Keratinocyte (primary cell): ENCODE measurements at regions not wholly inside any gene's neighbourhood (a gene's known extent, or its start where the extent isn't known, plus 50 kb on each side); places are given as distances from the start of the nearest gene placed in this dataset.

ENCODE experiments used
- DNase-seq: peaks from one replicate; pipeline ENCODE4 v3.0.0-alpha.2; 2011; ENCODE audit warnings: low read depth, missing footprints, low spot score
- FAIRE-seq: peaks from 2 replicates; lab custom pipeline; 2011; peaks lifted over from hg19 to GRCh38; lab: Jason Lieb, UNC
- H2AFZ ChIP-seq: 2 replicates; pipeline ENCODE4 v1.6.0; 2012; ENCODE audit warnings: low read length, control low read depth, inconsistent platforms; ENCODE audit not compliant: control insufficient read depth
- H3K27ac ChIP-seq: 2 replicates; pipeline ENCODE4 v1.5.1; 2011; ENCODE audit warnings: low read length; ENCODE audit not compliant: control insufficient read depth, insufficient read depth
- H3K27me3 ChIP-seq: 3 replicates; pipeline ENCODE4 v1.6.0; 2011; ENCODE audit warnings: low read length; ENCODE audit not compliant: control insufficient read depth, insufficient read depth; ENCODE audit errors: extremely low read depth
- H3K36me3 ChIP-seq, 2 experiments: 2 replicates in 1 of 2; 3 replicates in 1 of 2; pipeline ENCODE4 v1.5.1; 2011; ENCODE audit warnings: low read length in 2 of 2, mild to moderate bottlenecking in 1 of 2; ENCODE audit not compliant: control insufficient read depth in 2 of 2, insufficient read depth in 2 of 2; ENCODE audit errors: extremely low read depth in 1 of 2
- H3K4me1 ChIP-seq: 3 replicates; pipeline ENCODE4 v1.5.1; 2011; ENCODE audit warnings: low read length; ENCODE audit not compliant: control insufficient read depth, insufficient read depth; ENCODE audit errors: extremely low read depth
- H3K4me2 ChIP-seq: 3 replicates; pipeline ENCODE4 v1.6.0; 2011; ENCODE audit warnings: low read depth, low read length; ENCODE audit not compliant: control insufficient read depth, insufficient read depth; ENCODE audit errors: extremely low read depth
- H3K4me3 ChIP-seq, 3 experiments: fragments of 200-600 bp in 1 of 3; sonication (generic) in 1 of 3; 2 replicates in 2 of 3; 3 replicates in 1 of 3; pipeline ENCODE4 v1.5.1; 2011 to 2016; ENCODE audit warnings: low read length in 3 of 3, mild to moderate bottlenecking in 3 of 3, control low read depth in 2 of 3, inconsistent platforms in 1 of 3, low read depth in 1 of 3, mixed read lengths in 1 of 3, mixed run types in 1 of 3, moderate library complexity in 1 of 3; ENCODE audit not compliant: control insufficient read depth in 2 of 3, insufficient read depth in 2 of 3; ENCODE audit errors: extremely low read depth in 1 of 3
- H3K79me2 ChIP-seq: 2 replicates; pipeline ENCODE4 v1.6.0; 2012; ENCODE audit warnings: low read length; ENCODE audit not compliant: control insufficient read depth, insufficient read depth
- H3K9ac ChIP-seq: 3 replicates; pipeline ENCODE4 v1.6.0; 2011; ENCODE audit warnings: low read length; ENCODE audit not compliant: control insufficient read depth, insufficient read depth; ENCODE audit errors: extremely low read depth
- H3K9me1 ChIP-seq: 3 replicates; pipeline ENCODE4 v1.6.0; 2011; ENCODE audit warnings: low read length; ENCODE audit not compliant: control insufficient read depth, insufficient read depth; ENCODE audit errors: extremely low read depth
- H3K9me3 ChIP-seq: 2 replicates; pipeline ENCODE4 v1.5.1; 2012; ENCODE audit warnings: low read depth, low read length; ENCODE audit not compliant: control insufficient read depth
- H4K20me1 ChIP-seq: 3 replicates; pipeline ENCODE4 v1.6.0; 2011; ENCODE audit warnings: low read length; ENCODE audit not compliant: control insufficient read depth, insufficient read depth; ENCODE audit errors: extremely low read depth
- EZH2 ChIP-seq: IDR thresholded peaks from one replicate; pipeline ENCODE4 v1.6.1; 2012; ENCODE audit warnings: inconsistent platforms, mild to moderate bottlenecking, low read length, moderate library complexity
- dilution Hi-C: fragments of 300-500 bp; cut with MboI; formaldehyde crosslinking; loops from one replicate; pipeline ENCODE4 v1.7.0; 2020; ENCODE audit warnings: low sequenced_read_pairs; ENCODE audit not compliant: extremely low pct_ligation_motif_present
- TF ChIP-seq, protein P1 (sequence below), 3 experiments: IDR thresholded peaks in 1 of 3; conservative IDR thresholded peaks in 1 of 3; optimal IDR thresholded peaks in 1 of 3; 2 replicates in 2 of 3; 3 replicates in 1 of 3; pipeline versions ENCODE3 to v1.5.1; 2011; ENCODE audit warnings: low read length in 3 of 3, mild to moderate bottlenecking in 3 of 3, moderate library complexity in 2 of 3, control low read depth in 1 of 3, inconsistent platforms in 1 of 3; ENCODE audit not compliant: insufficient read depth in 2 of 3; ENCODE audit errors: extremely low read depth in 1 of 3

DNA sequence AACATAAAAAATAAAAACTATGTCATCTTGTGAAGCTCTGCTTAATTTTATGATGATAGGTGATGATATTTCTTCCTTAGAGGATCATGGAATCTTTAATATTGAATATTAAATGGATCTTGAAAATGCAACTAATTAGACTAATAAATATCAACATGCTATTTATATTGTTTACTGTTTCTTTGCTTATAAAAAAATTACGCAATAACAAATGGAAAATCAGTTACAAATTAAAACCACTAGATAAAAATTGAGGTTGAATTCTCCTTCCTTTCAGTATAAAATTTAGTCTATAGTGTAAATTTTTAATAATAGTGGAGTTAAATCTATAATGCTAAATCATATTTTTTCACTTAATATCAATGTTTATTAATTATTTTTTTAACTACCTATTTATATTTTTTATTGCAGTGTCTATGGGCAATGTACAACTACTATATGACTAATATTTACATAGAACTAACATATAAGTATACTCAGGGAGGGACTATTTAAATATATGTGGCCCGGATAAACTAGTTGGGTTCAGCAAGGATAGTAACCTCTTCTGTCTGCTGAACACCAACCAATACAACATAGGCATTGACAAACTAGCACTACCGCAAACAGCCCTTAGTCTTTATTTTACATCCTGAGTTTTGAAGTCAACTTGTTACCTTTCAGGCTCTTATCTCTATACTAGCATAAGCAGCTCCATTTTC is 628.0 kb downstream of the EFNB2 start:
- no peak overlapping the region for H3K4me2 ChIP-seq

DNA sequence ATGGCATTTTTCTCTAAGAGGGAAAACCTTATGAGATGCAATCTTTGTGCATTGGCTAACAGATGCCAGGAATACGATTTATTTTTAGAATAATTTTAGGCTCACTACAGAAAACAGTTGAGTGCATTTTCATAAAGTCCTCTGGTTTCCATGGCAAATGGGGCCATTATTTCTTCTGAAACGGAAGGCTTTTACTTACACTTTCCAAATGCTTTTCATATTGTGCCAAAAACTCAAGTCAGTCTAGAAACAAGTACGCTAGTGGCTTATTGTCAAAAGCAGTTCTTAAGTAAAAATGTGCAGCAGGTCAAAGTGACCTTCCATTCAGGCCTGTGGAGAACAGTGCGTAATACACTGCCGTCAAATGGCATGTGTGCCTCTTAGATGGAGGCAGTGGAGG is 628.7 kb downstream of the EFNB2 start:
- Histone ChIP-seq H3K4me2 (no peak overlapping the region), H3K36me3 (no peaks in the 10 kb centered on the region), H4K20me1 (no peaks in the 10 kb centered on the region), H3K4me3 (no peak overlapping the region), H3K9me1 (no peaks in the 10 kb centered on the region), H3K9ac (no peak overlapping the region), H3K9me3 (no peaks in the 10 kb centered on the region), H3K4me1 (no peaks in the 10 kb centered on the region), H2AFZ (no peak overlapping the region), H3K27ac (no peak overlapping the region), H3K27me3 (no peaks in the 10 kb centered on the region), H3K79me2 (no peaks in the 10 kb centered on the region)
- TF ChIP-seq EZH2: no peak
- TF ChIP-seq, protein P1, sequence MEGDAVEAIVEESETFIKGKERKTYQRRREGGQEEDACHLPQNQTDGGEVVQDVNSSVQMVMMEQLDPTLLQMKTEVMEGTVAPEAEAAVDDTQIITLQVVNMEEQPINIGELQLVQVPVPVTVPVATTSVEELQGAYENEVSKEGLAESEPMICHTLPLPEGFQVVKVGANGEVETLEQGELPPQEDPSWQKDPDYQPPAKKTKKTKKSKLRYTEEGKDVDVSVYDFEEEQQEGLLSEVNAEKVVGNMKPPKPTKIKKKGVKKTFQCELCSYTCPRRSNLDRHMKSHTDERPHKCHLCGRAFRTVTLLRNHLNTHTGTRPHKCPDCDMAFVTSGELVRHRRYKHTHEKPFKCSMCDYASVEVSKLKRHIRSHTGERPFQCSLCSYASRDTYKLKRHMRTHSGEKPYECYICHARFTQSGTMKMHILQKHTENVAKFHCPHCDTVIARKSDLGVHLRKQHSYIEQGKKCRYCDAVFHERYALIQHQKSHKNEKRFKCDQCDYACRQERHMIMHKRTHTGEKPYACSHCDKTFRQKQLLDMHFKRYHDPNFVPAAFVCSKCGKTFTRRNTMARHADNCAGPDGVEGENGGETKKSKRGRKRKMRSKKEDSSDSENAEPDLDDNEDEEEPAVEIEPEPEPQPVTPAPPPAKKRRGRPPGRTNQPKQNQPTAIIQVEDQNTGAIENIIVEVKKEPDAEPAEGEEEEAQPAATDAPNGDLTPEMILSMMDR (optimal IDR thresholded peaks at IDR 0.05 in 1 of 3, IDR thresholded peaks at IDR 0.05 in 1 of 3, conservative IDR thresholded peaks at IDR 0.05 in 1 of 3; ENCODE audit: extremely low read depth in 1 of 3, insufficient read depth in 2 of 3, low read length in 3 of 3): no peak
- dilution Hi-C loops: no loop called here
- DNase-seq (no peak), FAIRE-seq (peak; percentile 13)

More for the DNA sequence above, 628.0 kb downstream of the EFNB2 start:
- H3K27ac ChIP-seq: no peak overlapping the region
- H2AFZ ChIP-seq: no peak overlapping the region
- no peaks in the 10 kb centered on the region for H3K36me3 ChIP-seq
- H3K9me3 ChIP-seq: no peaks in the 10 kb centered on the region
- H3K4me3 ChIP-seq: no peak overlapping the region
- no peaks in the 10 kb centered on the region for H3K4me1 ChIP-seq
- FAIRE-seq (no peak), DNase-seq (no peak)
- no peaks in the 10 kb centered on the region for H3K79me2 ChIP-seq
- dilution Hi-C loops: no loop called here
- no peaks in the 10 kb centered on the region for H4K20me1 ChIP-seq
- H3K27me3 ChIP-seq: no peaks in the 10 kb centered on the region
- no peak for TF ChIP-seq EZH2
- TF ChIP-seq, protein P1 (optimal IDR thresholded peaks at IDR 0.05 in 1 of 3, IDR thresholded peaks at IDR 0.05 in 1 of 3, conservative IDR thresholded peaks at IDR 0.05 in 1 of 3; ENCODE audit: extremely low read depth in 1 of 3, insufficient read depth in 2 of 3, low read length in 3 of 3): no peak
- no peak overlapping the region for H3K9ac ChIP-seq
- no peaks in the 10 kb centered on the region for H3K9me1 ChIP-seq
